ENCODE measurements at regions not wholly inside any gene's neighbourhood (a gene's known extent, or its start where the extent isn't known, plus 50 kb on each side); places are given as distances from the start of the nearest gene placed in this dataset.

- H3K27ac ChIP-seq = no peak overlapping the region
- H3K4me3 ChIP-seq (ENCODE audit: low read depth in 1 of 2, low read length in 1 of 2) = no peak overlapping the region
- no peaks in the 10 kb centered on the region for H3K9me3 ChIP-seq
- H3K27me3 ChIP-seq = no peaks in the 10 kb centered on the region
- no peak for TF ChIP-seq CTCF (IDR thresholded peaks at IDR 0.05)
- H3K4me1 ChIP-seq (ENCODE audit: control insufficient read depth in 1 of 2, insufficient read depth in 1 of 2, low read depth in 1 of 2, low read length in 1 of 2) = no peaks in the 10 kb centered on the region
- no peaks in the 10 kb centered on the region for H3K36me3 ChIP-seq
Observed at GRCh38 chr1:189530162-189530561, 947.5 kb downstream of the BRINP3 start.

- Histone ChIP-seq H3K9me3 (no peaks in the 10 kb centered on the region), H3K4me3 (ENCODE audit: low read depth in 1 of 2, low read length in 1 of 2) (no peak overlapping the region), H3K36me3 (no peaks in the 10 kb centered on the region), H3K27me3 (no peaks in the 10 kb centered on the region), H3K27ac (no peak overlapping the region), H3K4me1 (ENCODE audit: control insufficient read depth in 1 of 2, insufficient read depth in 1 of 2, low read depth in 1 of 2, low read length in 1 of 2) (no peaks in the 10 kb centered on the region)
- TF ChIP-seq CTCF (IDR thresholded peaks at IDR 0.05) = no peak
Observed at GRCh38 chr1:189538271-189538670, 939.4 kb downstream of the BRINP3 start.

- no peak for TF ChIP-seq CTCF (IDR thresholded peaks at IDR 0.05)
- Histone ChIP-seq H3K4me3 (ENCODE audit: low read depth in 1 of 2, low read length in 1 of 2) (no peak overlapping the region), H3K27ac (no peak overlapping the region), H3K36me3 (no peaks in the 10 kb centered on the region), H3K27me3 (no peaks in the 10 kb centered on the region), H3K4me1 (ENCODE audit: control insufficient read depth in 1 of 2, insufficient read depth in 1 of 2, low read depth in 1 of 2, low read length in 1 of 2) (no peaks in the 10 kb centered on the region), H3K9me3 (no peaks in the 10 kb centered on the region)
Observed at GRCh38 chr1:189550498-189550897, 927.2 kb downstream of the BRINP3 start.

GRCh38 chr1:189563784-189564183 lies 913.9 kb downstream of the BRINP3 start:
- no peak for TF ChIP-seq CTCF (IDR thresholded peaks at IDR 0.05)
- Histone ChIP-seq H3K9me3 (no peaks in the 10 kb centered on the region), H3K36me3 (no peaks in the 10 kb centered on the region), H3K4me1 (ENCODE audit: control insufficient read depth in 1 of 2, insufficient read depth in 1 of 2, low read depth in 1 of 2, low read length in 1 of 2) (no peaks in the 10 kb centered on the region), H3K27ac (no peak overlapping the region), H3K27me3 (no peaks in the 10 kb centered on the region), H3K4me3 (ENCODE audit: low read depth in 1 of 2, low read length in 1 of 2) (no peak overlapping the region)

- Histone ChIP-seq H3K4me3 (ENCODE audit: low read depth in 1 of 2, low read length in 1 of 2) (no peak overlapping the region), H3K27ac (no peak overlapping the region), H3K4me1 (ENCODE audit: control insufficient read depth in 1 of 2, insufficient read depth in 1 of 2, low read depth in 1 of 2, low read length in 1 of 2) (no peaks in the 10 kb centered on the region), H3K9me3 (no peaks in the 10 kb centered on the region), H3K36me3 (no peaks in the 10 kb centered on the region), H3K27me3 (no peaks in the 10 kb centered on the region)
- no peak for TF ChIP-seq CTCF (IDR thresholded peaks at IDR 0.05)
Observed at GRCh38 chr1:189567890-189568289, 909.8 kb downstream of the BRINP3 start.

GRCh38 chr1:189596197-189596596 lies 881.5 kb downstream of the BRINP3 start:
- H3K9me3 ChIP-seq = no peaks in the 10 kb centered on the region
- TF ChIP-seq CTCF (IDR thresholded peaks at IDR 0.05) = no peak
- H3K4me1 ChIP-seq (ENCODE audit: control insufficient read depth in 1 of 2, insufficient read depth in 1 of 2, low read depth in 1 of 2, low read length in 1 of 2) = no peaks in the 10 kb centered on the region
- H3K4me3 ChIP-seq (ENCODE audit: low read depth in 1 of 2, low read length in 1 of 2) = no peak overlapping the region
- no peaks in the 10 kb centered on the region for H3K36me3 ChIP-seq
- H3K27me3 ChIP-seq = no peaks in the 10 kb centered on the region
- no peak overlapping the region for H3K27ac ChIP-seq

Data from neutrophil (primary cell).